OCI-LY3 (cell line): ENCODE measurements at regions not wholly inside any gene's neighbourhood (a gene's known extent, or its start where the extent isn't known, plus 50 kb on each side); places are given as distances from the start of the nearest gene placed in this dataset.

Experiments
- H2AFZ ChIP-seq: fragments of 200-600, 300-600 bp; shearing (Covaris generic); 2 replicates; pipeline ENCODE4 v1.6.0; 2014; ENCODE audit warnings: antibody characterized with exemption, low read depth, low read length
- H3K27ac ChIP-seq: fragments of 200-600, 300-600 bp; sonication (generic); 2 replicates; pipeline ENCODE4 v1.5.1; 2014; ENCODE audit warnings: mild to moderate bottlenecking, low read length, moderate library complexity, mixed read lengths
- H3K27me3 ChIP-seq: fragments of 200-600, 300-600 bp; sonication (generic); 2 replicates; pipeline ENCODE4 v1.6.1; 2014; ENCODE audit warnings: low read depth, low read length, mixed read lengths
- H3K36me3 ChIP-seq: fragments of 200-600, 300-600 bp; sonication (generic); replicated peaks from 2 replicates; pipeline ENCODE3; 2014; ENCODE audit warnings: low read depth, low read length, mixed read lengths
- H3K4me1 ChIP-seq: fragments of 300-600, 200-600 bp; sonication (generic); 2 replicates; pipeline ENCODE4 v1.6.1; 2014; ENCODE audit warnings: low read length, mixed read lengths
- H3K4me2 ChIP-seq: fragments of 200-600, 300-600 bp; sonication (generic); 2 replicates; pipeline ENCODE4 v1.6.1; 2014; ENCODE audit warnings: low read length, mixed read lengths
- H3K4me3 ChIP-seq: fragments of 300-600, 200-600 bp; sonication (generic); 2 replicates; pipeline ENCODE4 v1.5.1; 2014; ENCODE audit warnings: antibody characterized with exemption, mild to moderate bottlenecking, low read length, moderate library complexity
- H3K79me2 ChIP-seq: fragments of 300-600, 200-600 bp; shearing (Covaris generic); 2 replicates; pipeline ENCODE4 v1.6.1; 2014; ENCODE audit warnings: mild to moderate bottlenecking, low read length, mixed read lengths
- H3K9ac ChIP-seq: fragments of 300-600, 200-600 bp; shearing (Covaris generic); 2 replicates; pipeline ENCODE4 v1.6.0; 2014; ENCODE audit warnings: mild to moderate bottlenecking, low read length, moderate library complexity
- H3K9me3 ChIP-seq: fragments of 200-600, 300-600 bp; shearing (Covaris generic); 2 replicates; pipeline ENCODE4 v1.6.1; 2014; ENCODE audit warnings: low read length, mixed read lengths; ENCODE audit not compliant: insufficient read depth
- H4K20me1 ChIP-seq: fragments of 200-600, 300-600 bp; sonication (generic); 2 replicates; pipeline ENCODE4 v1.6.1; 2016; ENCODE audit warnings: low read length, mixed read lengths; ENCODE audit not compliant: insufficient read depth
- EZH2phosphoT487 ChIP-seq: fragments of 200-600 bp; shearing (Covaris generic); IDR thresholded peaks from 2 replicates; pipeline ENCODE4 v1.6.1; 2018; ENCODE audit warnings: antibody characterized with exemption, mixed run types, low read depth
- TF ChIP-seq, protein P1 (sequence below): fragments of 200-600, 300-600 bp; sonication (generic); IDR thresholded peaks from 2 replicates; pipeline ENCODE4 v1.5.1; 2014; ENCODE audit warnings: antibody characterized with exemption, low read length, low read depth

GRCh38 chr17:79314617-79315357 lies 240.2 kb downstream of the ENGASE start:
- H3K27ac ChIP-seq, result no peak overlapping the region
- H3K36me3 ChIP-seq, result no peaks in the 10 kb centered on the region
- H3K79me2 ChIP-seq, result no peaks in the 10 kb centered on the region
- H3K4me2 ChIP-seq, result no peak overlapping the region
- peaks cover 46% of the 10 kb centered on the region for H3K27me3 ChIP-seq
- no peaks in the 10 kb centered on the region for H4K20me1 ChIP-seq
- no peak overlapping the region for H3K9ac ChIP-seq
- H3K9me3 ChIP-seq, result no peaks in the 10 kb centered on the region
- TF ChIP-seq, protein P1, sequence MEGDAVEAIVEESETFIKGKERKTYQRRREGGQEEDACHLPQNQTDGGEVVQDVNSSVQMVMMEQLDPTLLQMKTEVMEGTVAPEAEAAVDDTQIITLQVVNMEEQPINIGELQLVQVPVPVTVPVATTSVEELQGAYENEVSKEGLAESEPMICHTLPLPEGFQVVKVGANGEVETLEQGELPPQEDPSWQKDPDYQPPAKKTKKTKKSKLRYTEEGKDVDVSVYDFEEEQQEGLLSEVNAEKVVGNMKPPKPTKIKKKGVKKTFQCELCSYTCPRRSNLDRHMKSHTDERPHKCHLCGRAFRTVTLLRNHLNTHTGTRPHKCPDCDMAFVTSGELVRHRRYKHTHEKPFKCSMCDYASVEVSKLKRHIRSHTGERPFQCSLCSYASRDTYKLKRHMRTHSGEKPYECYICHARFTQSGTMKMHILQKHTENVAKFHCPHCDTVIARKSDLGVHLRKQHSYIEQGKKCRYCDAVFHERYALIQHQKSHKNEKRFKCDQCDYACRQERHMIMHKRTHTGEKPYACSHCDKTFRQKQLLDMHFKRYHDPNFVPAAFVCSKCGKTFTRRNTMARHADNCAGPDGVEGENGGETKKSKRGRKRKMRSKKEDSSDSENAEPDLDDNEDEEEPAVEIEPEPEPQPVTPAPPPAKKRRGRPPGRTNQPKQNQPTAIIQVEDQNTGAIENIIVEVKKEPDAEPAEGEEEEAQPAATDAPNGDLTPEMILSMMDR, result no peak
- TF ChIP-seq EZH2phosphoT487, result no peak
- H3K4me3 ChIP-seq, result no peak overlapping the region
- H3K4me1 ChIP-seq, result peaks cover 4% of the 10 kb centered on the region; the same call in 1 of the 2 replicates
- H2AFZ ChIP-seq, result no peak overlapping the region

- Histone ChIP-seq H2AFZ (no peak overlapping the region), H3K27me3 (peaks cover 35% of the 10 kb centered on the region)
- no peak for TF ChIP-seq EZH2phosphoT487
- TF ChIP-seq, protein P1, result no peak
These were observed 236.7 kb downstream of the ENGASE start for GRCh38 chr17:79311373-79311772.

GRCh38 chr17:79306424-79307318 lies 232.0 kb downstream of the ENGASE start:
- Histone ChIP-seq H3K27me3 (peaks cover 9% of the 10 kb centered on the region), H3K4me1 (peaks cover 12% of the 10 kb centered on the region), H3K27ac (no peak overlapping the region), H3K9ac (no peak overlapping the region), H4K20me1 (no peaks in the 10 kb centered on the region), H3K79me2 (no peaks in the 10 kb centered on the region), H3K9me3 (no peaks in the 10 kb centered on the region), H3K36me3 (no peaks in the 10 kb centered on the region), H3K4me3 (no peak overlapping the region), H2AFZ (no peak overlapping the region), H3K4me2 (no peak overlapping the region)
- TF ChIP-seq EZH2phosphoT487, result no peak
- TF ChIP-seq, protein P1, result no peak

More at GRCh38 chr17:79311373-79311772, 236.7 kb downstream of the ENGASE start:
- Histone ChIP-seq H3K9ac (no peak overlapping the region), H3K4me1 (peaks cover 5% of the 10 kb centered on the region; the same call in 1 of the 2 replicates), H3K79me2 (no peaks in the 10 kb centered on the region), H4K20me1 (no peaks in the 10 kb centered on the region), H3K9me3 (no peaks in the 10 kb centered on the region), H3K4me2 (no peak overlapping the region), H3K4me3 (no peak overlapping the region), H3K27ac (no peak overlapping the region), H3K36me3 (no peaks in the 10 kb centered on the region)
